WTC11 (cell line): ENCODE measurements at regions not wholly inside any gene's neighbourhood (a gene's known extent, or its start where the extent isn't known, plus 50 kb on each side); places are given as distances from the start of the nearest gene placed in this dataset.

ENCODE experiments used
- ATAC-seq: fragments of 200-7000 bp; cut with Tn5 transposase; 2 replicates; pipeline ENCODE4 v1.10.0; 2021; ENCODE audit warnings: mild to moderate bottlenecking, moderate library complexity
- CTCF ChIA-PET: fragments of 300-600 bp; sonication (Branson Sonifier 250); formaldehyde crosslinking; loops from one replicate; lab custom pipeline; 2021; ENCODE audit warnings: antibody characterized with exemption; lab: Charles Lee
- POLR2A ChIA-PET: fragments of 350-600 bp; sonication (Branson Sonifier 250); formaldehyde crosslinking; loops from one replicate; lab custom pipeline; 2021; ENCODE audit warnings: antibody characterized with exemption; lab: Charles Lee
- DNase-seq: peaks from one replicate; pipeline ENCODE4 v3.0.0; 2021; ENCODE audit warnings: low spot score
- H3K27ac Mint-ChIP-seq: 2 replicates; pipeline ENCODE4 v1.8.0; 2021; ENCODE audit warnings: mixed read lengths
- H3K27me3 Mint-ChIP-seq: 2 replicates; pipeline ENCODE4 v1.8.0; 2021; ENCODE audit warnings: low read depth, mild to moderate bottlenecking, moderate library complexity, mixed read lengths
- H3K36me3 Mint-ChIP-seq: 2 replicates; pipeline ENCODE4 v1.8.0; 2021; ENCODE audit warnings: mixed read lengths
- H3K4me1 Mint-ChIP-seq: 2 replicates; pipeline ENCODE4 v1.8.0; 2022; ENCODE audit warnings: mixed read lengths
- H3K4me3 Mint-ChIP-seq: 2 replicates; pipeline ENCODE4 v1.8.0; 2021; ENCODE audit warnings: mild to moderate bottlenecking, moderate library complexity, mixed read lengths
- H3K9me3 Mint-ChIP-seq: 2 replicates; pipeline ENCODE4 v1.8.0; 2021; ENCODE audit warnings: mixed read lengths
- ELF4 ChIP-seq: sonication (generic); formaldehyde crosslinking; IDR thresholded peaks from 2 replicates; pipeline ENCODE4 v1.8.1; 2022; ENCODE audit warnings: low read depth, mild to moderate bottlenecking, moderate library complexity, missing genetic modification reagents
- ETV6 ChIP-seq: sonication (generic); formaldehyde crosslinking; IDR thresholded peaks from 2 replicates; pipeline ENCODE4 v1.8.1; 2022; ENCODE audit warnings: mild to moderate bottlenecking, missing genetic modification reagents
- FOXP1 ChIP-seq: sonication (generic); formaldehyde crosslinking; IDR thresholded peaks from 2 replicates; pipeline ENCODE4 v1.8.0; 2022; ENCODE audit warnings: missing genetic modification reagents, mild to moderate bottlenecking, moderate library complexity, borderline replicate concordance
- GTF2I ChIP-seq: fragments of 250-450 bp; sonication (Bioruptor Pico); conservative IDR thresholded peaks from 2 replicates; pipeline ENCODE4 v1.4.0; 2021; ENCODE audit warnings: mild to moderate bottlenecking
- HMGA2 ChIP-seq: fragments of 250-450 bp; sonication (Bioruptor Pico); IDR thresholded peaks from 2 replicates; pipeline ENCODE4 v1.4.0; 2021; ENCODE audit warnings: mild to moderate bottlenecking, moderate library complexity
- IRF2 ChIP-seq: sonication (generic); formaldehyde crosslinking; IDR thresholded peaks from 2 replicates; pipeline ENCODE4 v1.8.0; 2022; ENCODE audit warnings: low read depth, missing genetic modification reagents, borderline replicate concordance
- MXD4 ChIP-seq: fragments of 250-450 bp; sonication (Bioruptor Pico); IDR thresholded peaks from 2 replicates; pipeline ENCODE4 v1.8.0; 2021; ENCODE audit warnings: mild to moderate bottlenecking, moderate library complexity, borderline replicate concordance
- NFATC4 ChIP-seq: fragments of 250-450 bp; sonication (Bioruptor Pico); IDR thresholded peaks from 2 replicates; pipeline ENCODE4 v1.9.0; 2021; ENCODE audit warnings: mild to moderate bottlenecking
- NFYB ChIP-seq: sonication (generic); formaldehyde crosslinking; conservative IDR thresholded peaks from 2 replicates; pipeline ENCODE4 v1.8.0; 2022; ENCODE audit warnings: low read depth, missing genetic modification reagents
- PREB ChIP-seq: sonication (generic); formaldehyde crosslinking; IDR thresholded peaks from 2 replicates; pipeline ENCODE4 v1.8.1; 2022; ENCODE audit warnings: mild to moderate bottlenecking, missing genetic modification reagents, moderate library complexity, borderline replicate concordance
- SOX15 ChIP-seq: fragments of 250-450 bp; sonication (Bioruptor Pico); IDR thresholded peaks from 2 replicates; pipeline ENCODE4 v1.9.0; 2021; ENCODE audit warnings: mild to moderate bottlenecking
- TEAD1 ChIP-seq: sonication (generic); formaldehyde crosslinking; IDR thresholded peaks from 2 replicates; pipeline ENCODE4 v1.8.0; 2022; ENCODE audit warnings: mild to moderate bottlenecking, missing genetic modification reagents
- TEAD4 ChIP-seq: sonication (generic); formaldehyde crosslinking; IDR thresholded peaks from 2 replicates; pipeline ENCODE4 v1.8.0; 2022; ENCODE audit warnings: mild to moderate bottlenecking, missing genetic modification reagents
- ZBTB21 ChIP-seq: sonication (generic); formaldehyde crosslinking; IDR thresholded peaks from 2 replicates; pipeline ENCODE4 v1.8.1; 2023; ENCODE audit warnings: mild to moderate bottlenecking, missing genetic modification reagents, borderline replicate concordance
- ZMAT4 ChIP-seq: fragments of 250-450 bp; sonication (Bioruptor Pico); IDR thresholded peaks from 2 replicates; pipeline ENCODE4 v1.9.0; 2021; ENCODE audit warnings: mild to moderate bottlenecking
- ZNF121 ChIP-seq: sonication (generic); formaldehyde crosslinking; IDR thresholded peaks from 2 replicates; pipeline ENCODE4 v1.8.0; 2023; ENCODE audit warnings: missing genetic modification reagents
- ZNF138 ChIP-seq: sonication (generic); formaldehyde crosslinking; conservative IDR thresholded peaks from 2 replicates; pipeline ENCODE4 v1.8.1; 2022; ENCODE audit warnings: mild to moderate bottlenecking, moderate library complexity, missing genetic modification reagents
- ZNF281 ChIP-seq: sonication (generic); formaldehyde crosslinking; IDR thresholded peaks from 2 replicates; pipeline ENCODE4 v1.8.0; 2023; ENCODE audit warnings: mild to moderate bottlenecking, missing genetic modification reagents
- ZNF671 ChIP-seq: fragments of 250-450 bp; sonication (Bioruptor Pico); IDR thresholded peaks from 2 replicates; pipeline ENCODE4 v1.8.0; 2021; ENCODE audit warnings: mild to moderate bottlenecking
- TF ChIP-seq, protein P1 (sequence below): sonication (generic); formaldehyde crosslinking; IDR thresholded peaks from 2 replicates; pipeline ENCODE4 v1.8.0; 2022; ENCODE audit warnings: mild to moderate bottlenecking, missing genetic modification reagents
- TF ChIP-seq, protein P2 (sequence below): fragments of 250-450 bp; sonication (Bioruptor Pico); IDR thresholded peaks from 2 replicates; pipeline ENCODE4 v1.8.0; 2021; ENCODE audit warnings: mild to moderate bottlenecking

DNA sequence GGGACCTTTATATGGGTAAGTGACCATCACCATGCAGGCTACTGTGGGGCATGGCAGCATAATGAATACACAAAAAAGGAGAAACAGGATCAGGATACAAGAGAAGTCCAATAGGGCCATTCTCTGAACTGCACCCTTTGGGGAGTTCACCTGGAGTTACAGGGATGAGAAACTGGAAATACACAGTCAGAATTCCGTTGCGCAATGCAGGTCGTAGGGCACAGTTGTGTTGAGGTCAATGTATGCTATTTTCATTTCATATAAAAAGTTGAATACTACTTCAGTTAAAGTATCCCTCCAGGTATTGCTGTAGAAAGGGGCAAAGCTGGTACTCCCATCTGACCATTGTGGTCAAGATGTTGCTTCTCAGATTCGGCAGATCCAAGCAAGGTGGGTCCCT lies 471.4 kb downstream of the DMRT2 start:
- Mint-ChIP-seq H3K9me3 (no peaks in the 10 kb centered on the region), H3K4me3 (no peak overlapping the region), H3K27me3 (no peaks in the 10 kb centered on the region), H3K4me1 (no peaks in the 10 kb centered on the region), H3K27ac (no peak overlapping the region), H3K36me3 (no peaks in the 10 kb centered on the region)
- ATAC-seq (no peak), DNase-seq (no peak)
- POLR2A ChIA-PET: no interaction called here
- TF ChIP-seq GTF2I (CRISPR knock-in tag): no peak
- TF ChIP-seq, protein P1, sequence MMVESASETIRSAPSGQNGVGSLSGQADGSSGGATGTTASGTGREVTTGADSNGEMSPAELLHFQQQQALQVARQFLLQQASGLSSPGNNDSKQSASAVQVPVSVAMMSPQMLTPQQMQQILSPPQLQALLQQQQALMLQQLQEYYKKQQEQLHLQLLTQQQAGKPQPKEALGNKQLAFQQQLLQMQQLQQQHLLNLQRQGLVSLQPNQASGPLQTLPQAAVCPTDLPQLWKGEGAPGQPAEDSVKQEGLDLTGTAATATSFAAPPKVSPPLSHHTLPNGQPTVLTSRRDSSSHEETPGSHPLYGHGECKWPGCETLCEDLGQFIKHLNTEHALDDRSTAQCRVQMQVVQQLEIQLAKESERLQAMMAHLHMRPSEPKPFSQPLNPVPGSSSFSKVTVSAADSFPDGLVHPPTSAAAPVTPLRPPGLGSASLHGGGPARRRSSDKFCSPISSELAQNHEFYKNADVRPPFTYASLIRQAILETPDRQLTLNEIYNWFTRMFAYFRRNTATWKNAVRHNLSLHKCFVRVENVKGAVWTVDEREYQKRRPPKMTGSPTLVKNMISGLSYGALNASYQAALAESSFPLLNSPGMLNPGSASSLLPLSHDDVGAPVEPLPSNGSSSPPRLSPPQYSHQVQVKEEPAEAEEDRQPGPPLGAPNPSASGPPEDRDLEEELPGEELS (CRISPR knock-in tag): no peak
- no peak for TF ChIP-seq NFATC4
- TF ChIP-seq TEAD1 (CRISPR knock-in tag): no peak
- no peak for TF ChIP-seq ZMAT4 (CRISPR knock-in tag)
- no peak for TF ChIP-seq FOXP1 (CRISPR knock-in tag)
- TF ChIP-seq ELF4 (CRISPR knock-in tag): no peak
- no peak for TF ChIP-seq SOX15 (CRISPR knock-in tag)
- no peak for TF ChIP-seq ZNF281
- no peak for TF ChIP-seq TEAD4 (CRISPR knock-in tag)
- no peak for TF ChIP-seq MXD4 (CRISPR knock-in tag)
- no peak for TF ChIP-seq ZBTB21 (CRISPR knock-in tag)
- no peak for TF ChIP-seq IRF2 (CRISPR knock-in tag)
- TF ChIP-seq, protein P2, sequence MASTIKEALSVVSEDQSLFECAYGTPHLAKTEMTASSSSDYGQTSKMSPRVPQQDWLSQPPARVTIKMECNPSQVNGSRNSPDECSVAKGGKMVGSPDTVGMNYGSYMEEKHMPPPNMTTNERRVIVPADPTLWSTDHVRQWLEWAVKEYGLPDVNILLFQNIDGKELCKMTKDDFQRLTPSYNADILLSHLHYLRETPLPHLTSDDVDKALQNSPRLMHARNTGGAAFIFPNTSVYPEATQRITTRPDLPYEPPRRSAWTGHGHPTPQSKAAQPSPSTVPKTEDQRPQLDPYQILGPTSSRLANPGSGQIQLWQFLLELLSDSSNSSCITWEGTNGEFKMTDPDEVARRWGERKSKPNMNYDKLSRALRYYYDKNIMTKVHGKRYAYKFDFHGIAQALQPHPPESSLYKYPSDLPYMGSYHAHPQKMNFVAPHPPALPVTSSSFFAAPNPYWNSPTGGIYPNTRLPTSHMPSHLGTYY (CRISPR knock-in tag): no peak
- CTCF ChIA-PET: no interaction called here

- no peak for DNase-seq
- Mint-ChIP-seq H3K27me3 (no peaks in the 10 kb centered on the region), H3K4me1 (no peaks in the 10 kb centered on the region), H3K9me3 (no peaks in the 10 kb centered on the region), H3K27ac (no peak overlapping the region), H3K36me3 (no peaks in the 10 kb centered on the region), H3K4me3 (no peak overlapping the region)
- POLR2A ChIA-PET: no interaction called here
- ATAC-seq: no peak
- no peak for TF ChIP-seq NFYB (CRISPR knock-in tag)
- TF ChIP-seq ZNF138: no peak
- TF ChIP-seq ZNF671 (CRISPR knock-in tag): no peak
- TF ChIP-seq ZNF121 (CRISPR knock-in tag): no peak
- no peak for TF ChIP-seq PREB
- no peak for TF ChIP-seq SOX15 (CRISPR knock-in tag)
- no peak for TF ChIP-seq ETV6
- TF ChIP-seq NFATC4: no peak
- no peak for TF ChIP-seq HMGA2
- CTCF ChIA-PET: no interaction called here
These were observed 472.1 kb downstream of the DMRT2 start for GRCh38 chr9:1522219-1522767.
